Endothelial cell of umbilical vein (primary cell): ENCODE measurements at regions not wholly inside any gene's neighbourhood (a gene's known extent, or its start where the extent isn't known, plus 50 kb on each side); places are given as distances from the start of the nearest gene placed in this dataset.

Source experiments
- BruUV-seq: library from RNA; stranded (reverse); fragments of 400-500 nt; replicated peaks from 2 replicates; lab custom pipeline; 2021; lab: Mats Ljungman, UMichigan
- CTCF ChIA-PET: fragments of 300-600, 350-600 bp; sonication (Branson Sonifier 250); formaldehyde crosslinking; loops from one replicate; lab custom pipeline; 2021; ENCODE audit warnings: antibody characterized with exemption, inconsistent platforms; lab: Charles Lee
- POLR2A ChIA-PET: fragments of 300-600, 350-600 bp; sonication (Branson Sonifier 250); formaldehyde crosslinking; loops from one replicate; lab custom pipeline; 2021; ENCODE audit warnings: antibody characterized with exemption, inconsistent platforms; lab: Charles Lee
- DNase-seq: peaks from one replicate; pipeline ENCODE4 v3.0.0-alpha.2; 2011; ENCODE audit warnings: low read depth, low spot score
- FAIRE-seq: peaks from 2 replicates; lab custom pipeline; 2011; peaks lifted over from hg19 to GRCh38; lab: Jason Lieb, UNC
- H2AFZ ChIP-seq: 2 replicates; pipeline ENCODE4 v1.6.0; 2012; ENCODE audit warnings: low read depth, low read length, control low read depth, inconsistent platforms
- H3K27ac ChIP-seq: 2 replicates; pipeline ENCODE4 v1.5.1; 2011; ENCODE audit warnings: low read depth, mild to moderate bottlenecking, control low read depth, low read length, moderate library complexity; ENCODE audit not compliant: insufficient read depth
- H3K27me3 ChIP-seq, 2 experiments: 2 replicates each; pipeline versions ENCODE4 v1.6.0 to v1.6.1; 2011; ENCODE audit warnings: low read length in 2 of 2, mixed read lengths in 1 of 2; ENCODE audit not compliant: control insufficient read depth in 2 of 2, insufficient read depth in 2 of 2
- H3K36me3 ChIP-seq, 2 experiments: 2 replicates in 1 of 2; 3 replicates in 1 of 2; pipeline ENCODE4 v1.5.1; 2011; ENCODE audit warnings: low read length in 2 of 2, mild to moderate bottlenecking in 1 of 2, moderate library complexity in 1 of 2; ENCODE audit not compliant: control insufficient read depth in 2 of 2, insufficient read depth in 2 of 2; ENCODE audit errors: extremely low read depth in 1 of 2
- H3K4me1 ChIP-seq: 3 replicates; pipeline ENCODE4 v1.5.1; 2011; ENCODE audit warnings: mild to moderate bottlenecking, low read length; ENCODE audit not compliant: control insufficient read depth, insufficient read depth; ENCODE audit errors: extremely low read depth
- H3K4me2 ChIP-seq: 2 replicates; pipeline ENCODE4 v1.6.1; 2011; ENCODE audit warnings: low read length, control low read depth, mixed read lengths; ENCODE audit not compliant: insufficient read depth
- H3K4me3 ChIP-seq, 3 experiments: fragments of 200-600 bp in 1 of 3; sonication (generic), shearing (Covaris generic) in 1 of 3; replicated peaks in 1 of 3; 2 replicates each; pipeline ENCODE4 v1.5.1; 2011 to 2016; ENCODE audit warnings: control low read depth in 3 of 3, low read length in 3 of 3, mild to moderate bottlenecking in 2 of 3, inconsistent platforms in 1 of 3, low read depth in 1 of 3, moderate library complexity in 1 of 3; ENCODE audit not compliant: insufficient read depth in 1 of 3
- H3K79me2 ChIP-seq: 2 replicates; pipeline ENCODE4 v1.6.0; 2012; ENCODE audit warnings: low read length, inconsistent platforms; ENCODE audit not compliant: control insufficient read depth, insufficient read depth
- H3K9ac ChIP-seq: replicated peaks from 2 replicates; pipeline ENCODE3; 2011; ENCODE audit warnings: low read length, control low read depth; ENCODE audit not compliant: insufficient read depth; ENCODE audit errors: extremely low read depth
- H3K9me1 ChIP-seq: replicated peaks from 3 replicates; pipeline ENCODE4 v1.6.0; 2011; ENCODE audit warnings: mild to moderate bottlenecking, low read length; ENCODE audit not compliant: control insufficient read depth, insufficient read depth; ENCODE audit errors: extremely low read depth
- H3K9me3 ChIP-seq: replicated peaks from 2 replicates; pipeline ENCODE4 v1.5.1; 2012; ENCODE audit warnings: low read length, inconsistent platforms; ENCODE audit not compliant: control insufficient read depth, insufficient read depth
- H4K20me1 ChIP-seq: replicated peaks from 2 replicates; pipeline ENCODE3; 2011; ENCODE audit warnings: mild to moderate bottlenecking, low read length; ENCODE audit not compliant: control insufficient read depth, insufficient read depth; ENCODE audit errors: extremely low read depth
- CTCF ChIP-seq, 2 donors: IDR thresholded peaks; 1 replicate in 1 of 2; 2 replicates in 1 of 2; pipeline ENCODE4 v1.5.1; 2011; ENCODE audit warnings: low read length in 2 of 2, mild to moderate bottlenecking in 2 of 2, moderate library complexity in 2 of 2, control low read depth in 1 of 2, inconsistent platforms in 1 of 2, low read depth in 1 of 2; ENCODE audit not compliant: insufficient read depth in 1 of 2; ENCODE audit errors: extremely low read depth in 1 of 2
- EZH2 ChIP-seq: IDR thresholded peaks from 2 replicates; pipeline ENCODE4 v1.6.1; 2012; ENCODE audit warnings: borderline replicate concordance, low read depth, mild to moderate bottlenecking, moderate library complexity, low read length, inconsistent platforms; ENCODE audit not compliant: severe bottlenecking
- FOS ChIP-seq: IDR thresholded peaks from 2 replicates; pipeline ENCODE4 v1.6.1; 2011; ENCODE audit warnings: mild to moderate bottlenecking, low read length, moderate library complexity, borderline replicate concordance; ENCODE audit not compliant: insufficient read depth
- GATA2 ChIP-seq: IDR thresholded peaks from 2 replicates; pipeline ENCODE4 v1.7.0; 2011; ENCODE audit warnings: low read depth, mild to moderate bottlenecking, moderate library complexity, mixed read lengths, low read length; ENCODE audit not compliant: insufficient read length, insufficient read depth
- JUN ChIP-seq: IDR thresholded peaks from 2 replicates; pipeline ENCODE4 v1.6.1; 2011; ENCODE audit warnings: borderline replicate concordance, low read depth; ENCODE audit not compliant: insufficient read length, insufficient read depth
- MAX ChIP-seq: IDR thresholded peaks from 2 replicates; pipeline ENCODE4 v1.6.1; 2011; ENCODE audit not compliant: insufficient read depth, insufficient read length
- MYC ChIP-seq: IDR thresholded peaks from one replicate; pipeline ENCODE4 v1.6.1; 2011; ENCODE audit warnings: mild to moderate bottlenecking, low read depth, low read length
- POLR2A ChIP-seq: IDR thresholded peaks from 2 replicates; pipeline ENCODE4 v1.6.1; 2012; ENCODE audit warnings: low read depth, mild to moderate bottlenecking, control low read depth, low read length
- POLR2AphosphoS5 ChIP-seq: IDR thresholded peaks from 2 replicates; pipeline ENCODE4 v1.6.1; 2012; ENCODE audit warnings: low read depth, mild to moderate bottlenecking, control low read depth, low read length, moderate library complexity; ENCODE audit not compliant: insufficient read depth
- dilution Hi-C: fragments of 300-500 bp; cut with MboI; formaldehyde crosslinking; loops from one replicate; pipeline ENCODE4 v1.15.0; 2019; ENCODE audit warnings: low sequenced_read_pairs; ENCODE audit not compliant: extremely low pct_ligation_motif_present
- intact Hi-C: fragments of 100-400 bp; cut with micrococcal nuclease; formaldehyde crosslinking; loops from one replicate; pipeline ENCODE4 v1.10.0; 2022

GRCh38 chr6:11309947-11310665 is 77.6 kb upstream of the NEDD9 start:
- DNase-seq, result no peak
- no peaks in the 10 kb centered on the region for H4K20me1 ChIP-seq
- no peak overlapping the region for H3K9ac ChIP-seq
- no peak overlapping the region for H3K27ac ChIP-seq
- H3K9me3 ChIP-seq, result no peaks in the 10 kb centered on the region
- ChIA-PET POLR2A (no interaction called here), CTCF (interaction anchor here (0.6 kb wide), 1 partner anchor 44 kb away, joined by 3 read pairs; no protein-coding TSS in a partner anchor)
- no peaks in the 10 kb centered on the region for H3K36me3 ChIP-seq
- BruUV-seq, result no TSS peak
- no peaks in the 10 kb centered on the region for H3K79me2 ChIP-seq
- H3K4me2 ChIP-seq, result no peak overlapping the region
- no peaks in the 10 kb centered on the region for H3K27me3 ChIP-seq
- H3K9me1 ChIP-seq, result no peaks in the 10 kb centered on the region
- FAIRE-seq, result no peak
- H3K4me1 ChIP-seq, result peaks cover under 1% of the 10 kb centered on the region
- no peak overlapping the region for H3K4me3 ChIP-seq
- intact Hi-C loops (no loop called here), dilution Hi-C loops (no loop called here)
- TF ChIP-seq EZH2 (no peak), GATA2 (no peak), MAX (no peak), POLR2A (no peak), MYC (no peak), FOS (no peak), CTCF (IDR thresholded peaks at IDR 0.05; ENCODE audit: extremely low read depth in 1 of 2, insufficient read depth in 1 of 2, low read depth in 1 of 2, low read length in 2 of 2) (no peak), POLR2AphosphoS5 (no peak), JUN (no peak)
- no peak overlapping the region for H2AFZ ChIP-seq
